GM23338 (cell line): ENCODE measurements at regions not wholly inside any gene's neighbourhood (a gene's known extent, or its start where the extent isn't known, plus 50 kb on each side); places are given as distances from the start of the nearest gene placed in this dataset.

ENCODE experiments used
- ATAC-seq: fragments of 200-7000 bp; cut with Tn5 transposase; 3 replicates; pipeline ENCODE4 v1.9.1; 2020
- DNase-seq: peaks from one replicate; pipeline ENCODE4 v3.0.0-alpha.2; 2015; ENCODE audit warnings: low spot score
- H2AFZ ChIP-seq: fragments of 200-600 bp; sonication (generic); 2 replicates; pipeline ENCODE4 v1.8.0; 2016; ENCODE audit warnings: antibody characterized with exemption, mild to moderate bottlenecking, moderate library complexity
- H3F3A ChIP-seq: fragments of 200-600 bp; sonication (generic); replicated peaks from 2 replicates; pipeline ENCODE4 v1.8.0; 2017; ENCODE audit warnings: antibody characterized with exemption, mixed run types, low read depth
- H3K27ac ChIP-seq: fragments of 200-600 bp; sonication (generic); 2 replicates; pipeline ENCODE4 v1.6.1; 2016; ENCODE audit warnings: low read depth
- H3K27me3 ChIP-seq: fragments of 200-600 bp; sonication (generic); 2 replicates; pipeline ENCODE4 v1.8.0; 2016; ENCODE audit warnings: mild to moderate bottlenecking, mixed run types, moderate library complexity; ENCODE audit not compliant: insufficient read depth
- H3K36me3 ChIP-seq: fragments of 200-600 bp; sonication (generic); 2 replicates; pipeline ENCODE4 v1.8.0; 2016; ENCODE audit warnings: mild to moderate bottlenecking; ENCODE audit not compliant: insufficient read depth
- H3K4me1 ChIP-seq: fragments of 200-600 bp; sonication (generic); 2 replicates; pipeline ENCODE4 v1.8.0; 2016; ENCODE audit warnings: mild to moderate bottlenecking, moderate library complexity; ENCODE audit not compliant: insufficient read depth
- H3K4me2 ChIP-seq: fragments of 200-600 bp; sonication (generic); 2 replicates; pipeline ENCODE4 v1.7.1; 2017; ENCODE audit warnings: mixed run types
- H3K4me3 ChIP-seq: fragments of 200-600 bp; sonication (generic); 2 replicates; pipeline ENCODE4 v1.6.1; 2016; ENCODE audit warnings: mixed run types
- H3K79me2 ChIP-seq: fragments of 200-600 bp; sonication (generic); replicated peaks from 2 replicates; pipeline ENCODE4 v1.8.0; 2017; ENCODE audit warnings: mild to moderate bottlenecking; ENCODE audit not compliant: insufficient read depth
- H3K9me2 ChIP-seq: fragments of 200-600 bp; sonication (generic); 2 replicates; pipeline ENCODE4 v1.8.0; 2017; ENCODE audit not compliant: insufficient read depth
- H4K20me1 ChIP-seq: fragments of 200-600 bp; sonication (generic); replicated peaks from 2 replicates; pipeline ENCODE4 v1.8.0; 2017; ENCODE audit warnings: mild to moderate bottlenecking; ENCODE audit not compliant: insufficient read depth
- H3K27ac Mint-ChIP-seq: 2 replicates; pipeline ENCODE4 v1.8.0; 2020; ENCODE audit warnings: inconsistent platforms, mild to moderate bottlenecking, moderate library complexity, mixed read lengths
- H3K27me3 Mint-ChIP-seq: 3 replicates; pipeline ENCODE4 v1.8.0; 2022; ENCODE audit warnings: low read depth, mild to moderate bottlenecking, moderate library complexity, mixed read lengths, inconsistent platforms; ENCODE audit not compliant: insufficient read depth, poor library complexity
- H3K36me3 Mint-ChIP-seq: 3 replicates; pipeline ENCODE4 v1.8.0; 2021; ENCODE audit warnings: low read depth, mild to moderate bottlenecking, inconsistent platforms, moderate library complexity, mixed read lengths
- H3K4me1 Mint-ChIP-seq: 3 replicates; pipeline ENCODE4 v1.8.0; 2020; ENCODE audit warnings: mild to moderate bottlenecking, inconsistent platforms, mixed read lengths
- H3K4me3 Mint-ChIP-seq: 3 replicates; pipeline ENCODE4 v1.8.0; 2021; ENCODE audit warnings: moderate library complexity, mild to moderate bottlenecking, inconsistent platforms, mixed read lengths
- H3K9me3 Mint-ChIP-seq: 3 replicates; pipeline ENCODE4 v1.8.0; 2020; ENCODE audit warnings: moderate library complexity, mild to moderate bottlenecking, inconsistent platforms, mixed read lengths
- CREB1 ChIP-seq: fragments of 250-450 bp; sonication (Bioruptor Pico); IDR thresholded peaks from 2 replicates; pipeline ENCODE4 v1.5.0; 2020; ENCODE audit warnings: low read depth, mild to moderate bottlenecking, moderate library complexity
- CTCF ChIP-seq, 2 experiments: fragments of 200-600 bp in 1 of 2; sonication (generic) in 1 of 2; conservative IDR thresholded peaks; 2 replicates each; pipeline versions ENCODE4 v1.5.1 to v1.6.1; 2016 to 2017; ENCODE audit warnings: antibody characterized with exemption in 2 of 2, low read depth in 2 of 2, mild to moderate bottlenecking in 2 of 2, moderate library complexity in 1 of 2
- ETS1 ChIP-seq: IDR thresholded peaks from 2 replicates; pipeline ENCODE4 v1.6.1; 2016; ENCODE audit warnings: antibody characterized with exemption
- EZH2 ChIP-seq: fragments of 200-600 bp; sonication (generic); IDR thresholded peaks from one replicate; pipeline ENCODE4 v1.8.0; 2017; ENCODE audit warnings: antibody characterized with exemption, mild to moderate bottlenecking, low read depth; ENCODE audit not compliant: unreplicated experiment
- EZH2phosphoT487 ChIP-seq: fragments of 200-600 bp; sonication (generic); IDR thresholded peaks from one replicate; pipeline ENCODE4 v1.8.1; 2018; ENCODE audit warnings: antibody characterized with exemption; ENCODE audit not compliant: unreplicated experiment
- JUNB ChIP-seq: IDR thresholded peaks from one replicate; pipeline ENCODE4 v1.6.1; 2016; ENCODE audit warnings: antibody characterized with exemption; ENCODE audit not compliant: unreplicated experiment
- NANOG ChIP-seq: IDR thresholded peaks from 2 replicates; pipeline ENCODE4 v1.6.1; 2016; ENCODE audit warnings: antibody characterized with exemption, borderline replicate concordance
- POLR2AphosphoS5 ChIP-seq: IDR thresholded peaks from 2 replicates; pipeline ENCODE4 v1.6.1; 2016; ENCODE audit warnings: antibody characterized with exemption, low read depth
- REST ChIP-seq: IDR thresholded peaks from one replicate; pipeline ENCODE4 v1.6.1; 2018; ENCODE audit warnings: antibody characterized with exemption; ENCODE audit not compliant: unreplicated experiment
- STAT1 ChIP-seq: IDR thresholded peaks from one replicate; pipeline ENCODE4 v1.6.1; 2016; ENCODE audit warnings: antibody characterized with exemption; ENCODE audit not compliant: unreplicated experiment
- ZNF114 ChIP-seq: fragments of 250-450 bp; sonication (Bioruptor Pico); IDR thresholded peaks from 2 replicates; pipeline ENCODE4 v1.5.0; 2020; ENCODE audit warnings: mild to moderate bottlenecking, moderate library complexity
- ZNF331 ChIP-seq: fragments of 250-450 bp; sonication (Bioruptor Pico); IDR thresholded peaks from 2 replicates; pipeline ENCODE4 v1.5.0; 2020; ENCODE audit warnings: low read depth, mild to moderate bottlenecking, moderate library complexity
- ZNF462 ChIP-seq: fragments of 250-450 bp; sonication (Bioruptor Pico); IDR thresholded peaks from 2 replicates; pipeline ENCODE4 v1.5.0; 2020; ENCODE audit warnings: mild to moderate bottlenecking, moderate library complexity

GRCh38 chr22:34866081-34866480, 199.9 kb upstream of the ISX start:
- Histone ChIP-seq H2AFZ (no peak overlapping the region), H3K9me2 (peaks cover 32% of the 10 kb centered on the region), H3K4me3 (no peak overlapping the region), H3F3A (no peaks in the 10 kb centered on the region), H3K36me3 (no peaks in the 10 kb centered on the region), H4K20me1 (no peaks in the 10 kb centered on the region), H3K4me1 (no peaks in the 10 kb centered on the region), H3K27me3 (no peaks in the 10 kb centered on the region), H3K27ac (no peak overlapping the region), H3K79me2 (no peaks in the 10 kb centered on the region), H3K4me2 (no peak overlapping the region)
- DNase-seq (no peak), ATAC-seq (no peak)
- TF ChIP-seq CTCF (conservative IDR thresholded peaks at IDR 0.05; ENCODE audit: low read depth in 2 of 2) (no peak), CREB1 (CRISPR knock-in tag) (no peak), NANOG (no peak), ZNF462 (CRISPR knock-in tag) (no peak), ETS1 (no peak), STAT1 (no peak), REST (no peak), ZNF114 (CRISPR knock-in tag) (no peak), EZH2 (no peak), JUNB (no peak), ZNF331 (CRISPR knock-in tag) (no peak), EZH2phosphoT487 (no peak), POLR2AphosphoS5 (no peak)
- Mint-ChIP-seq H3K4me1 (no peaks in the 10 kb centered on the region), H3K9me3 (peaks cover 48% of the 10 kb centered on the region), H3K27me3 (no peaks in the 10 kb centered on the region), H3K27ac (no peak overlapping the region), H3K4me3 (no peak overlapping the region), H3K36me3 (no peaks in the 10 kb centered on the region)
